Fibroblast of peridontal ligament (primary cell): ENCODE measurements at regions not wholly inside any gene's neighbourhood (a gene's known extent, or its start where the extent isn't known, plus 50 kb on each side); places are given as distances from the start of the nearest gene placed in this dataset.
"Not testable (repeated sequence)": the region's sequence is repeated elsewhere in the genome, so short reads cannot be mapped to it uniquely, and the experiment has no call there.

ENCODE experiments used
- DNase-seq: peaks from one replicate; pipeline ENCODE4 v3.0.0-alpha.2; 2010; ENCODE audit errors: extremely low read depth

- DNase-seq, result no peak
Measured at GRCh38 chr6:128597956-128598355, 77.6 kb upstream of the PTPRK start.

GRCh38 chr6:128597004-128597403 lies 76.6 kb upstream of the PTPRK start:
- DNase-seq, result no peak

GRCh38 chr6:128595544-128595943 lies 75.1 kb upstream of the PTPRK start:
- peak; percentile 15 for DNase-seq

- DNase-seq, result no peak
Measured at GRCh38 chr6:128586095-128586494, 65.7 kb upstream of the PTPRK start.

GRCh38 chr6:128580224-128581110 lies 60.1 kb upstream of the PTPRK start:
- no peak for DNase-seq

- not testable (repeated sequence) for DNase-seq
Measured at GRCh38 chr6:128575254-128575653, 54.9 kb upstream of the PTPRK start.

- no peak for DNase-seq
Measured at GRCh38 chr6:128574402-128574801, 54.0 kb upstream of the PTPRK start.

GRCh38 chr6:128573036-128573435 lies 52.6 kb upstream of the PTPRK start:
- no peak for DNase-seq

- DNase-seq, result peak; percentile 78
Measured at GRCh38 chr6:128572294-128572693, 51.9 kb upstream of the PTPRK start.

- DNase-seq, result no peak
Measured at GRCh38 chr6:128570680-128571063, 50.3 kb upstream of the PTPRK start.

- DNase-seq, result peak; percentile 88
Measured at GRCh38 chr6:128569732-128570679, 49.6 kb upstream of the PTPRK start.
